Kidney (tissue), 13 donors: ENCODE measurements at regions not wholly inside any gene's neighbourhood (a gene's known extent, or its start where the extent isn't known, plus 50 kb on each side); places are given as distances from the start of the nearest gene placed in this dataset.
"Not testable (repeated sequence)": the region's sequence is repeated elsewhere in the genome, so short reads cannot be mapped to it uniquely, and the experiment has no call there.

Source experiments
- DNase-seq, 5 donors: peaks; one replicate each; pipeline ENCODE4 v3.0.0-alpha.2; 2013 to 2020
- FAIRE-seq: peaks from 2 replicates; lab custom pipeline; 2012; peaks lifted over from hg19 to GRCh38; lab: Jason Lieb, UNC
- H3K27ac ChIP-seq, 2 donors: one replicate each; pipeline ENCODE4 v1.7.0; 2013; ENCODE audit warnings: low read depth in 2 of 2, low read length in 2 of 2, inconsistent platforms in 1 of 2
- H3K27me3 ChIP-seq: one replicate; pipeline ENCODE4 v1.7.1; 2013; ENCODE audit warnings: low read length, inconsistent platforms; ENCODE audit not compliant: control insufficient read depth, insufficient read depth
- H3K36me3 ChIP-seq, 3 donors: one replicate each; pipeline versions ENCODE4 v1.7.0 to v1.7.1; 2013; ENCODE audit warnings: low read length in 3 of 3, control low read depth in 1 of 3, inconsistent platforms in 1 of 3; ENCODE audit not compliant: insufficient read depth in 3 of 3, control insufficient read depth in 2 of 3
- H3K4me1 ChIP-seq, 3 donors: one replicate each; pipeline versions ENCODE4 v1.7.0 to v1.7.1; 2013; ENCODE audit warnings: low read length in 3 of 3, inconsistent platforms in 1 of 3, low read depth in 1 of 3; ENCODE audit not compliant: control insufficient read depth in 2 of 3, insufficient read depth in 2 of 3
- H3K4me3 ChIP-seq, 3 donors: one replicate each; pipeline versions ENCODE4 v1.7.0 to v1.8.1; 2013; ENCODE audit warnings: low read length in 3 of 3, control low read depth in 1 of 3, inconsistent platforms in 1 of 3
- H3K9ac ChIP-seq, 3 donors: one replicate each; pipeline versions ENCODE4 v1.7.0 to v1.7.1; 2013; ENCODE audit warnings: low read length in 3 of 3, control low read depth in 1 of 3, inconsistent platforms in 1 of 3
- H3K9me3 ChIP-seq, 3 donors: one replicate each; pipeline versions ENCODE4 v1.7.0 to v1.7.1; 2013; ENCODE audit warnings: low read length in 3 of 3, control low read depth in 1 of 3, inconsistent platforms in 1 of 3; ENCODE audit not compliant: control insufficient read depth in 2 of 3, insufficient read depth in 1 of 3
- intact Hi-C: fragments of 100-400 bp; cut with DNase I; formaldehyde crosslinking; loops from one replicate; pipeline ENCODE4 v1.11.1; 2022
- TF ChIP-seq, protein P1 (sequence below): IDR thresholded peaks from 3 replicates; pipeline ENCODE4 v1.5.1; 2012; ENCODE audit warnings: mild to moderate bottlenecking, moderate library complexity, borderline replicate concordance; ENCODE audit not compliant: insufficient read depth; ENCODE audit errors: extremely low read depth
- donor health status: control.
- donor health status: control.
- donor health status: control.
- donor health status: control.
- donor health status: control.
- donor health status: DM: yes; HTN: yes; CAD: no.
- donor health status: Normal renal cell carcinoma (clear cell type).

DNA sequence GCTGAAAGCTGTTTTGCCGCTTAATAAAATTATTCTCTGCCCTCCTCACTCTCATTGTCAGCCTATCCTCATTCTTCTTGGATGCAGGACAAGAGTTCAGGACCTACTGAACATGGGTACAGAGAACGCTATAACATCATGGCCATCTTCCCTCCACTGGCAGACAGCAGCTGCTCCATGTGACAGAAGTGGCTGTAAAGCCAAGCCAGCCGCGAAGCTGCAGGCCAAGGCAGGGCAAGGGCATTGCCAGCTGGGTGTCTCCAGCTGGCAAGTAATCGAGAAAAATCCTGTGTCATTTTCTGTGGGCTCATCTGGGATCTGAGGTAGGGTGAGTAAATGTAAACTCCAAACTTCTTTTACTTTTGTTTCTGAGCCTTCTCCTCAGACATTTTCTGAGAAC, 84.8 kb downstream of the SLC25A46 start:
- intact Hi-C loops: no loop called here
- H3K36me3 ChIP-seq: no peaks in the 10 kb centered on the region
- H3K9me3 ChIP-seq: peaks cover 0 to 18% (median 0%) of the 10 kb centered on the region in 3 donors
- TF ChIP-seq, protein P1, sequence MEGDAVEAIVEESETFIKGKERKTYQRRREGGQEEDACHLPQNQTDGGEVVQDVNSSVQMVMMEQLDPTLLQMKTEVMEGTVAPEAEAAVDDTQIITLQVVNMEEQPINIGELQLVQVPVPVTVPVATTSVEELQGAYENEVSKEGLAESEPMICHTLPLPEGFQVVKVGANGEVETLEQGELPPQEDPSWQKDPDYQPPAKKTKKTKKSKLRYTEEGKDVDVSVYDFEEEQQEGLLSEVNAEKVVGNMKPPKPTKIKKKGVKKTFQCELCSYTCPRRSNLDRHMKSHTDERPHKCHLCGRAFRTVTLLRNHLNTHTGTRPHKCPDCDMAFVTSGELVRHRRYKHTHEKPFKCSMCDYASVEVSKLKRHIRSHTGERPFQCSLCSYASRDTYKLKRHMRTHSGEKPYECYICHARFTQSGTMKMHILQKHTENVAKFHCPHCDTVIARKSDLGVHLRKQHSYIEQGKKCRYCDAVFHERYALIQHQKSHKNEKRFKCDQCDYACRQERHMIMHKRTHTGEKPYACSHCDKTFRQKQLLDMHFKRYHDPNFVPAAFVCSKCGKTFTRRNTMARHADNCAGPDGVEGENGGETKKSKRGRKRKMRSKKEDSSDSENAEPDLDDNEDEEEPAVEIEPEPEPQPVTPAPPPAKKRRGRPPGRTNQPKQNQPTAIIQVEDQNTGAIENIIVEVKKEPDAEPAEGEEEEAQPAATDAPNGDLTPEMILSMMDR: no peak
- FAIRE-seq (no peak), DNase-seq (no peak)
- no peak overlapping the region for H3K27ac ChIP-seq
- H3K4me1 ChIP-seq: no peaks in the 10 kb centered on the region
- H3K4me3 ChIP-seq: no peak overlapping the region
- no peaks in the 10 kb centered on the region for H3K27me3 ChIP-seq
- no peak overlapping the region for H3K9ac ChIP-seq

DNA sequence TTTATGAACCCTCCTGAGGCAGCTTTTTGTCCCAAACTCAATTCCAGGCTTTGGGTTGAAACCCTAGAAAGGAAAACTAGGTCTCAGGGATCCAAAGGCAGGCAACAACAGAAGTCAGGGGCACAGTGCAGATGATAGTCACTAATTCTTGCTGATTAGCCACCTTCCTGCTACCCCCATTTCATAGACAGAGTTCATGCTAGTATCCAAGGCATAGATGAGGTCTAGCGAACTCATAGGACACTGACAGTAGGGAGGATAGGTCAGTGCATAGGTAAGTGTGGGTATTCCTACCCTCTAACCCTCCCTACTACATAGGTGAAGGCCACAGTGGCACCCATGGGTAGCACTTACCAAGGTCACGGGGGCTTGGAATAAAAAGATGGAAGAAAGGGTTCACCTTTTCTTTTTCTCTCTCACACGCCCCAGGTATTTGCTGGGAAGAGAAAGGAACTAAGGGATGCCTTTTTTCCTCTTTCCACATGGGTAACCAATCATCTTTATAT, 86.2 kb downstream of the SLC25A46 start:
- TF ChIP-seq, protein P1: no peak
- Histone ChIP-seq H3K9ac (no peak overlapping the region), H3K4me1 (no peaks in the 10 kb centered on the region), H3K27me3 (no peaks in the 10 kb centered on the region), H3K36me3 (no peaks in the 10 kb centered on the region), H3K27ac (no peak overlapping the region), H3K4me3 (no peak overlapping the region), H3K9me3 (peaks cover 0 to 18% (median 2%) of the 10 kb centered on the region in 3 donors)
- intact Hi-C loops: no loop called here
- FAIRE-seq (no peak), DNase-seq (no peak)

DNA sequence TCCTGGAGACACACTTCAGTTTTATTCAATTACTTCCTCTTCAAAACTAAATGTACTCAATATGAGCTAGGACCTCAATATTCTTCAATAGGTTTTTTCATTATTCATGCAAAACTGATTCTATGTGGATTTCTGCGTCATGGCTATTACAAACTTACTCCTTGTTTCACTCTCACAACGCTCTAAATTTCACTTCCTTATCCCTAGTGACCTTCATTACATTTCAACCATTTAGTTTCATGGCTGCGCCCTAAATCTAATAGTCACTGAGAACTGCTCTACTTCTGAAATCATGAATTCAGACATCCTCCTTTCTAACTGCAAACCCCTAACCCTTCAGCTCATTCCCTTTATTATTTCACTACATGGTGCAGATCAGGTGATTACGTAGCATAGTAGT, 93.9 kb downstream of the SLC25A46 start:
- FAIRE-seq (no peak), DNase-seq (no peak)
- TF ChIP-seq, protein P1: no peak
- Histone ChIP-seq H3K27me3 (no peaks in the 10 kb centered on the region), H3K9me3 (peaks cover 0 to 2% (median 0%) of the 10 kb centered on the region in 3 donors), H3K36me3 (no peaks in the 10 kb centered on the region), H3K4me1 (no peaks in the 10 kb centered on the region), H3K9ac (no peak overlapping the region), H3K4me3 (no peak overlapping the region), H3K27ac (no peak overlapping the region)
- intact Hi-C loops: no loop called here

GRCh38 chr5:110834933-110835332, 96.1 kb downstream of the SLC25A46 start:
- H3K27me3 ChIP-seq, H3K4me3 ChIP-seq, H3K36me3 ChIP-seq, H3K9me3 ChIP-seq, H3K27ac ChIP-seq, DNase-seq, H3K9ac ChIP-seq, intact Hi-C loops, H3K4me1 ChIP-seq, FAIRE-seq: not testable (repeated sequence)
